GM10248 (cell line): ENCODE measurements at regions not wholly inside any gene's neighbourhood (a gene's known extent, or its start where the extent isn't known, plus 50 kb on each side); places are given as distances from the start of the nearest gene placed in this dataset.

Experiments
- CTCF ChIA-PET: fragments of 300-600 bp; sonication (Branson Sonifier 250); formaldehyde crosslinking; extraction: SDS; loops from one replicate; lab custom pipeline; 2021; ENCODE audit warnings: antibody characterized with exemption; lab: Yijun Ruan, JAX
- POLR2A ChIA-PET: fragments of 350-650 bp; sonication (Branson Sonifier 250); formaldehyde crosslinking; extraction: SDS; loops from one replicate; lab custom pipeline; 2020; ENCODE audit warnings: antibody characterized with exemption; lab: Yijun Ruan, JAX
- DNase-seq: peaks from one replicate; pipeline ENCODE4 v3.0.0; 2012; ENCODE audit errors: extremely low spot score
- CTCF ChIP-seq: IDR thresholded peaks from 2 replicates; pipeline ENCODE4 v1.5.1; 2012; ENCODE audit warnings: mild to moderate bottlenecking, low read depth; ENCODE audit errors: extremely low read depth, missing control alignments, control extremely low read depth

GRCh38 chr2:39998617-39999016 is 219.6 kb upstream of the THUMPD2 start:
- ChIA-PET POLR2A (no interaction called here), CTCF (interaction anchor here (1.1 kb wide), 1 partner anchor 9 kb away, joined by 4 read pairs; no protein-coding TSS in a partner anchor)
- no peak for DNase-seq
- TF ChIP-seq CTCF, result no peak

- ChIA-PET CTCF (interaction anchor here (1.5 kb wide), 1 partner anchor 8 kb away, joined by 3 read pairs; no protein-coding TSS in a partner anchor), POLR2A (no interaction called here)
- no peak for DNase-seq
- TF ChIP-seq CTCF, result no peak
These were observed 217.6 kb upstream of the THUMPD2 start for GRCh38 chr2:39996653-39997080.

GRCh38 chr2:39995005-39995737 is 216.1 kb upstream of the THUMPD2 start:
- POLR2A ChIA-PET, result no interaction called here
- CTCF ChIA-PET, result no interaction called here
- no peak for TF ChIP-seq CTCF
- DNase-seq, result no peak

- POLR2A ChIA-PET, result no interaction called here
- TF ChIP-seq CTCF, result no peak
- CTCF ChIA-PET, result interaction anchor here (1.0 kb wide), 1 partner anchor 306 kb away, joined by 3 read pairs; no protein-coding TSS in a partner anchor
- DNase-seq, result no peak
These were observed 215.1 kb upstream of the THUMPD2 start for GRCh38 chr2:39994151-39994550.

GRCh38 chr2:39991298-39991697 is 212.2 kb upstream of the THUMPD2 start:
- ChIA-PET POLR2A (no interaction called here), CTCF (no interaction called here)
- no peak for TF ChIP-seq CTCF
- no peak for DNase-seq

GRCh38 chr2:39990335-39990900 is 211.4 kb upstream of the THUMPD2 start:
- TF ChIP-seq CTCF, result no peak
- no peak for DNase-seq
- ChIA-PET POLR2A (interaction anchor here (0.6 kb wide), 1 partner anchor 24 kb away, joined by 4 read pairs; no protein-coding TSS in a partner anchor), CTCF (interaction anchor here (1.6 kb wide), 1 partner anchor 8 kb away, joined by 4 read pairs; no protein-coding TSS in a partner anchor)
